Middle frontal gyrus (tissue), 1 donor: ENCODE measurements at regions not wholly inside any gene's neighbourhood (a gene's known extent, or its start where the extent isn't known, plus 50 kb on each side); places are given as distances from the start of the nearest gene placed in this dataset.
"Not testable (repeated sequence)": the region's sequence is repeated elsewhere in the genome, so short reads cannot be mapped to it uniquely, and the experiment has no call there.

Experiments
- DNase-seq: peaks from one replicate; pipeline ENCODE4 v3.0.0-alpha.2; 2015; ENCODE audit warnings: low spot score; ENCODE audit errors: extremely low spot score

GRCh38 chr3:64438066-64438465 lies 212.8 kb upstream of the PRICKLE2 start:
- no peak for DNase-seq

GRCh38 chr3:64437131-64437530 lies 211.9 kb upstream of the PRICKLE2 start:
- DNase-seq, result no peak

GRCh38 chr3:64435023-64435422 lies 209.8 kb upstream of the PRICKLE2 start:
- not testable (repeated sequence) for DNase-seq

GRCh38 chr3:64432870-64433269 lies 207.6 kb upstream of the PRICKLE2 start:
- no peak for DNase-seq

- no peak for DNase-seq
These were observed 206.3 kb upstream of the PRICKLE2 start for GRCh38 chr3:64431526-64432091.

- DNase-seq, result no peak
These were observed 202.4 kb upstream of the PRICKLE2 start for GRCh38 chr3:64427671-64428070.

GRCh38 chr3:64426551-64426950 lies 201.3 kb upstream of the PRICKLE2 start:
- DNase-seq, result no peak

GRCh38 chr3:64422932-64423331 lies 197.7 kb upstream of the PRICKLE2 start:
- no peak for DNase-seq

- DNase-seq, result no peak
These were observed 196.9 kb upstream of the PRICKLE2 start for GRCh38 chr3:64422192-64422591.

- DNase-seq, result no peak
These were observed 192.6 kb upstream of the PRICKLE2 start for GRCh38 chr3:64417816-64418215.

- no peak for DNase-seq
These were observed 188.8 kb upstream of the PRICKLE2 start for GRCh38 chr3:64414043-64414442.

GRCh38 chr3:64411101-64411500 lies 185.8 kb upstream of the PRICKLE2 start:
- no peak for DNase-seq

GRCh38 chr3:64410226-64410625 lies 185.0 kb upstream of the PRICKLE2 start:
- no peak for DNase-seq

GRCh38 chr3:64408770-64409169 lies 183.5 kb upstream of the PRICKLE2 start:
- no peak for DNase-seq

GRCh38 chr3:64406271-64406670 lies 181.0 kb upstream of the PRICKLE2 start:
- no peak for DNase-seq

GRCh38 chr3:64405211-64405835 lies 180.1 kb upstream of the PRICKLE2 start:
- no peak for DNase-seq

- DNase-seq, result no peak
These were observed 175.4 kb upstream of the PRICKLE2 start for GRCh38 chr3:64400706-64401105.

- DNase-seq, result peak; percentile 51
These were observed 174.0 kb upstream of the PRICKLE2 start for GRCh38 chr3:64399205-64399800.

- DNase-seq, result no peak
These were observed 173.2 kb upstream of the PRICKLE2 start for GRCh38 chr3:64398476-64398875.

- DNase-seq, result peak; percentile 50
These were observed 172.7 kb upstream of the PRICKLE2 start for GRCh38 chr3:64398006-64398405.

- DNase-seq, result no peak
These were observed 172.3 kb upstream of the PRICKLE2 start for GRCh38 chr3:64397573-64397972.

- no peak for DNase-seq
These were observed 170.2 kb upstream of the PRICKLE2 start for GRCh38 chr3:64395490-64395889.

GRCh38 chr3:64393193-64393592 lies 167.9 kb upstream of the PRICKLE2 start:
- DNase-seq, result no peak
